ENCODE measurements at regions not wholly inside any gene's neighbourhood (a gene's known extent, or its start where the extent isn't known, plus 50 kb on each side); places are given as distances from the start of the nearest gene placed in this dataset.
"Not testable (repeated sequence)": the region's sequence is repeated elsewhere in the genome, so short reads cannot be mapped to it uniquely, and the experiment has no call there.

GRCh38 chr9:27829621-27830020, 256.3 kb upstream of the C9orf72 start:
- ChIA-PET CTCF (no interaction called here), POLR2A (no interaction called here)
- H3K4me1 ChIP-seq (ENCODE audit: control insufficient read depth in 1 of 2, extremely low read depth in 1 of 2, insufficient read depth in 2 of 2, low read length in 2 of 2), result no peaks in the 10 kb centered on the region
- no CpG with 5 or more reads among the region's 1 CpG for WGBS (ENCODE audit: insufficient coverage)
- Mint-ChIP-seq H3K4me1 (no peaks in the 10 kb centered on the region), H3K27ac (no peak overlapping the region), H3K27me3 (no peaks in the 10 kb centered on the region), H3K36me3 (no peaks in the 10 kb centered on the region), H3K4me3 (no peak overlapping the region), H3K9me3 (peaks cover 0 to 8% (median 0%) of the 10 kb centered on the region in 3 donors)
- no peaks in the 10 kb centered on the region for H3K36me3 ChIP-seq (ENCODE audit: control insufficient read depth in 2 of 2, extremely low read depth in 1 of 2, insufficient read depth in 1 of 2, low read length in 1 of 2)
- DNase-seq (no peak), ATAC-seq (replicated peaks in 1 of 4) (no peak)
- no peaks in the 10 kb centered on the region for H3K9me3 ChIP-seq
- H3K27ac ChIP-seq (ENCODE audit: low read length), result no peak overlapping the region
- peaks cover 0 to 2% of the 10 kb centered on the region in 2 experiments for H3K27me3 ChIP-seq (replicated peaks in 1 of 2; ENCODE audit: control insufficient read depth in 2 of 2, extremely low read depth in 1 of 2, insufficient read depth in 2 of 2, low read length in 1 of 2)
- no peak overlapping the region for H3K4me3 ChIP-seq (ENCODE audit: control insufficient read depth in 1 of 2, extremely low read depth in 1 of 2, low read length in 1 of 2)

- POLR2A ChIA-PET, result not testable (repeated sequence)
These were observed 258.8 kb upstream of the C9orf72 start for GRCh38 chr9:27832108-27832507.

GRCh38 chr9:27835286-27835685, 262.0 kb upstream of the C9orf72 start:
- no peaks in the 10 kb centered on the region for H3K36me3 ChIP-seq (ENCODE audit: control insufficient read depth in 2 of 2, extremely low read depth in 1 of 2, insufficient read depth in 1 of 2, low read length in 1 of 2)
- H3K4me1 ChIP-seq (ENCODE audit: control insufficient read depth in 1 of 2, extremely low read depth in 1 of 2, insufficient read depth in 2 of 2, low read length in 2 of 2), result no peaks in the 10 kb centered on the region
- peaks cover 6% of the 10 kb centered on the region in 2 donors for H3K27me3 Mint-ChIP-seq
- no peak overlapping the region for H3K4me3 Mint-ChIP-seq
- H3K27ac ChIP-seq (ENCODE audit: low read length), result no peak overlapping the region
- no peaks in the 10 kb centered on the region for H3K9me3 ChIP-seq
- H3K9me3 Mint-ChIP-seq, result peaks cover 0 to 8% (median 0%) of the 10 kb centered on the region in 3 donors
- no peak for DNase-seq
- no peaks in the 10 kb centered on the region for H3K36me3 Mint-ChIP-seq
- no peak overlapping the region for H3K4me3 ChIP-seq (ENCODE audit: control insufficient read depth in 1 of 2, extremely low read depth in 1 of 2, low read length in 1 of 2)
- no peak overlapping the region for H3K27ac Mint-ChIP-seq
- ATAC-seq (replicated peaks in 1 of 4), result no peak
- H3K27me3 ChIP-seq (replicated peaks in 1 of 2; ENCODE audit: control insufficient read depth in 2 of 2, extremely low read depth in 1 of 2, insufficient read depth in 2 of 2, low read length in 1 of 2), result peaks cover 0 to 5% of the 10 kb centered on the region in 2 experiments
- POLR2A ChIA-PET, result no interaction called here
- no peaks in the 10 kb centered on the region for H3K4me1 Mint-ChIP-seq
- CTCF ChIA-PET, result no interaction called here
- WGBS (ENCODE audit: insufficient coverage), result no CpG with 5 or more reads among the region's 3 CpGs

More at GRCh38 chr9:27832108-27832507, 258.8 kb upstream of the C9orf72 start:
- H3K27me3 Mint-ChIP-seq; H3K4me3 ChIP-seq (ENCODE audit: control insufficient read depth in 1 of 2, extremely low read depth in 1 of 2, low read length in 1 of 2); H3K36me3 Mint-ChIP-seq; H3K9me3 Mint-ChIP-seq; H3K27ac Mint-ChIP-seq; H3K27ac ChIP-seq (ENCODE audit: low read length); H3K36me3 ChIP-seq (ENCODE audit: control insufficient read depth in 2 of 2, extremely low read depth in 1 of 2, insufficient read depth in 1 of 2, low read length in 1 of 2); H3K4me1 ChIP-seq (ENCODE audit: control insufficient read depth in 1 of 2, extremely low read depth in 1 of 2, insufficient read depth in 2 of 2, low read length in 2 of 2); DNase-seq; H3K9me3 ChIP-seq; H3K27me3 ChIP-seq (replicated peaks in 1 of 2; ENCODE audit: control insufficient read depth in 2 of 2, extremely low read depth in 1 of 2, insufficient read depth in 2 of 2, low read length in 1 of 2); ATAC-seq (replicated peaks in 1 of 4); H3K4me1 Mint-ChIP-seq; H3K4me3 Mint-ChIP-seq; CTCF ChIA-PET: not testable (repeated sequence)
- WGBS (ENCODE audit: insufficient coverage), result 29% methylated on average over 1 of the region's 3 CpGs

- Mint-ChIP-seq H3K27ac (no peak overlapping the region), H3K4me1 (no peaks in the 10 kb centered on the region), H3K4me3 (no peak overlapping the region), H3K27me3 (peaks cover 6% of the 10 kb centered on the region in 2 donors), H3K9me3 (peaks cover 0 to 8% (median 0%) of the 10 kb centered on the region in 3 donors), H3K36me3 (no peaks in the 10 kb centered on the region)
- H3K27ac ChIP-seq (ENCODE audit: low read length), result no peak overlapping the region
- no peak overlapping the region for H3K4me3 ChIP-seq (ENCODE audit: control insufficient read depth in 1 of 2, extremely low read depth in 1 of 2, low read length in 1 of 2)
- WGBS (ENCODE audit: insufficient coverage), result 89% methylated on average over 5 of the region's 6 CpGs
- no peak for DNase-seq
- H3K36me3 ChIP-seq (ENCODE audit: control insufficient read depth in 2 of 2, extremely low read depth in 1 of 2, insufficient read depth in 1 of 2, low read length in 1 of 2), result no peaks in the 10 kb centered on the region
- ChIA-PET POLR2A (no interaction called here), CTCF (interaction anchor here in 1 of 2 donors (0.6 kb wide), 1 partner anchor 88 kb away, joined by 3 read pairs; no protein-coding TSS in a partner anchor)
- H3K9me3 ChIP-seq, result no peaks in the 10 kb centered on the region
- ATAC-seq (replicated peaks in 1 of 4), result no peak
- no peaks in the 10 kb centered on the region for H3K4me1 ChIP-seq (ENCODE audit: control insufficient read depth in 1 of 2, extremely low read depth in 1 of 2, insufficient read depth in 2 of 2, low read length in 2 of 2)
- peaks cover 0 to 5% of the 10 kb centered on the region in 2 experiments for H3K27me3 ChIP-seq (replicated peaks in 1 of 2; ENCODE audit: control insufficient read depth in 2 of 2, extremely low read depth in 1 of 2, insufficient read depth in 2 of 2, low read length in 1 of 2)
These were observed 262.5 kb upstream of the C9orf72 start for GRCh38 chr9:27835746-27836145.

- no peak overlapping the region for H3K4me3 ChIP-seq (ENCODE audit: control insufficient read depth in 1 of 2, extremely low read depth in 1 of 2, low read length in 1 of 2)
- H3K27ac ChIP-seq (ENCODE audit: low read length), result no peak overlapping the region
- Mint-ChIP-seq H3K4me1 (no peaks in the 10 kb centered on the region), H3K4me3 (no peak overlapping the region), H3K36me3 (no peaks in the 10 kb centered on the region), H3K27ac (no peak overlapping the region), H3K27me3 (peaks cover 6 to 10% of the 10 kb centered on the region in 2 donors), H3K9me3 (peaks cover 0 to 8% (median 0%) of the 10 kb centered on the region in 3 donors)
- ATAC-seq (replicated peaks in 1 of 4) (no peak), DNase-seq (no peak)
- WGBS (ENCODE audit: insufficient coverage), result no CpG with 5 or more reads among the region's 7 CpGs
- H3K36me3 ChIP-seq (ENCODE audit: control insufficient read depth in 2 of 2, extremely low read depth in 1 of 2, insufficient read depth in 1 of 2, low read length in 1 of 2), result no peaks in the 10 kb centered on the region
- no peaks in the 10 kb centered on the region for H3K9me3 ChIP-seq
- peaks cover 0 to 5% of the 10 kb centered on the region in 2 experiments for H3K27me3 ChIP-seq (replicated peaks in 1 of 2; ENCODE audit: control insufficient read depth in 2 of 2, extremely low read depth in 1 of 2, insufficient read depth in 2 of 2, low read length in 1 of 2)
- POLR2A ChIA-PET, result no interaction called here
- H3K4me1 ChIP-seq (ENCODE audit: control insufficient read depth in 1 of 2, extremely low read depth in 1 of 2, insufficient read depth in 2 of 2, low read length in 2 of 2), result no peaks in the 10 kb centered on the region
- CTCF ChIA-PET, result interaction anchor here in 1 of 2 donors (0.6 kb wide), 1 partner anchor 89 kb away, joined by 3 read pairs; no protein-coding TSS in a partner anchor
These were observed 263.6 kb upstream of the C9orf72 start for GRCh38 chr9:27836661-27837401.

- Mint-ChIP-seq H3K27me3 (peaks cover 6 to 10% of the 10 kb centered on the region in 2 donors), H3K4me1 (no peaks in the 10 kb centered on the region), H3K9me3 (no peaks in the 10 kb centered on the region), H3K27ac (no peak overlapping the region), H3K36me3 (no peaks in the 10 kb centered on the region), H3K4me3 (no peak overlapping the region)
- peaks cover 0 to 5% of the 10 kb centered on the region in 2 experiments for H3K27me3 ChIP-seq (replicated peaks in 1 of 2; ENCODE audit: control insufficient read depth in 2 of 2, extremely low read depth in 1 of 2, insufficient read depth in 2 of 2, low read length in 1 of 2)
- no peaks in the 10 kb centered on the region for H3K4me1 ChIP-seq (ENCODE audit: control insufficient read depth in 1 of 2, extremely low read depth in 1 of 2, insufficient read depth in 2 of 2, low read length in 2 of 2)
- 100% methylated on average over 3 of the region's 3 CpGs for WGBS (ENCODE audit: insufficient coverage)
- DNase-seq, result no peak
- CTCF ChIA-PET, result no interaction called here
- H3K36me3 ChIP-seq (ENCODE audit: control insufficient read depth in 2 of 2, extremely low read depth in 1 of 2, insufficient read depth in 1 of 2, low read length in 1 of 2), result no peaks in the 10 kb centered on the region
- POLR2A ChIA-PET, result no interaction called here
- no peak overlapping the region for H3K4me3 ChIP-seq (ENCODE audit: control insufficient read depth in 1 of 2, extremely low read depth in 1 of 2, low read length in 1 of 2)
- H3K9me3 ChIP-seq, result no peaks in the 10 kb centered on the region
- no peak overlapping the region for H3K27ac ChIP-seq (ENCODE audit: low read length)
- no peak for ATAC-seq (replicated peaks in 1 of 4)
These were observed 265.6 kb upstream of the C9orf72 start for GRCh38 chr9:27838876-27839275.

All from T-cell (primary cell).